ENCODE measurements at regions not wholly inside any gene's neighbourhood (a gene's known extent, or its start where the extent isn't known, plus 50 kb on each side); places are given as distances from the start of the nearest gene placed in this dataset.

- TF ChIP-seq EZH2phosphoT487 (IDR thresholded peaks at IDR 0.05; ENCODE audit: borderline replicate concordance, low read depth) (no peak), ELF1 (IDR thresholded peaks at IDR 0.05) (no peak), JUND (IDR thresholded peaks at IDR 0.05) (peak; percentile 66), USF2 (IDR thresholded peaks at IDR 0.05; ENCODE audit: borderline replicate concordance, low read depth, low read length) (no peak), FOXM1 (IDR thresholded peaks at IDR 0.05; ENCODE audit: low read depth) (no peak), RXRA (IDR thresholded peaks at IDR 0.05; ENCODE audit: borderline replicate concordance, low read depth) (peak; percentile 74; the same call in 1 of the 2 replicates), RCOR1 (IDR thresholded peaks at IDR 0.05; ENCODE audit: low read length) (no peak), TCF12 (IDR thresholded peaks at IDR 0.05) (peak; percentile 64), TEAD4 (IDR thresholded peaks at IDR 0.05; ENCODE audit: borderline replicate concordance, insufficient read depth) (no peak), YY1 (IDR thresholded peaks at IDR 0.05; ENCODE audit: low read depth) (no peak)
Observed at GRCh38 chr9:105054491-105054890, 126.5 kb upstream of the ABCA1 start (continued).

GRCh38 chr9:105055917-105056316 lies 128.0 kb upstream of the ABCA1 start:
- Histone ChIP-seq H3K79me2 (ENCODE audit: insufficient read depth) (no peaks in the 10 kb centered on the region), H3K4me1 (ENCODE audit: control insufficient read depth in 1 of 2, insufficient read depth in 2 of 2, low read depth in 1 of 2, low read length in 1 of 2) (peaks cover 0 to 5% of the 10 kb centered on the region in 2 experiments; a peak in 1 of 4 replicates), H3K9me3 (no peaks in the 10 kb centered on the region), H3K4me3 (ENCODE audit: low read depth in 2 of 2, low read length in 1 of 2) (no peak overlapping the region), H3K27me3 (ENCODE audit: insufficient read depth) (no peaks in the 10 kb centered on the region), H3K4me2 (no peak overlapping the region), H3F3A (replicated peaks; ENCODE audit: insufficient read depth) (peaks cover 8% of the 10 kb centered on the region), H3K36me3 (replicated peaks in 1 of 2; ENCODE audit: control insufficient read depth in 1 of 2, insufficient read depth in 2 of 2, low read length in 1 of 2) (no peaks in the 10 kb centered on the region), H3K27ac (ENCODE audit: low read depth in 2 of 2, low read length in 1 of 2) (peak overlapping the region in 1 of 2 experiments; percentile 2; a peak in 1 of 4 replicates), H3K9ac (no peak overlapping the region), H2AFZ (ENCODE audit: low read depth) (no peak overlapping the region), H4K20me1 (ENCODE audit: insufficient read depth) (no peaks in the 10 kb centered on the region), H3K9me2 (no peaks in the 10 kb centered on the region)
- CTCF ChIA-PET: interaction anchor here (1.2 kb wide), 1 partner anchor 10 kb away, joined by 3 read pairs; no protein-coding TSS in a partner anchor
- TF ChIP-seq POLR2AphosphoS5 (IDR thresholded peaks at IDR 0.05; ENCODE audit: low read depth, low read length): no peak
- 90% methylated on average over 3 of the region's 3 CpGs for WGBS (ENCODE audit: low lambda C conversion rate)
- DNase-seq: no peak
- POLR2A ChIA-PET: no interaction called here

GRCh38 chr9:105057551-105057950 lies 129.6 kb upstream of the ABCA1 start:
- Histone ChIP-seq H3K79me2 (ENCODE audit: insufficient read depth) (no peaks in the 10 kb centered on the region), H4K20me1 (ENCODE audit: insufficient read depth) (no peaks in the 10 kb centered on the region), H3K36me3 (replicated peaks in 1 of 2; ENCODE audit: control insufficient read depth in 1 of 2, insufficient read depth in 2 of 2, low read length in 1 of 2) (no peaks in the 10 kb centered on the region), H3K4me3 (ENCODE audit: low read depth in 2 of 2, low read length in 1 of 2) (no peak overlapping the region), H3K9ac (no peak overlapping the region), H3K27me3 (ENCODE audit: insufficient read depth) (no peaks in the 10 kb centered on the region), H3K9me2 (no peaks in the 10 kb centered on the region), H3F3A (replicated peaks; ENCODE audit: insufficient read depth) (peaks cover 8% of the 10 kb centered on the region), H3K9me3 (no peaks in the 10 kb centered on the region), H3K4me2 (no peak overlapping the region), H3K4me1 (ENCODE audit: control insufficient read depth in 1 of 2, insufficient read depth in 2 of 2, low read depth in 1 of 2, low read length in 1 of 2) (peaks cover 0 to 5% of the 10 kb centered on the region in 2 experiments; a peak in 1 of 4 replicates), H3K27ac (ENCODE audit: low read depth in 2 of 2, low read length in 1 of 2) (no peak overlapping the region), H2AFZ (ENCODE audit: low read depth) (no peak overlapping the region)
- ChIA-PET POLR2A (no interaction called here), CTCF (no interaction called here)
- DNase-seq: no peak
- WGBS (ENCODE audit: low lambda C conversion rate): 87% methylated on average over 4 of the region's 4 CpGs
- TF ChIP-seq IRF3 (IDR thresholded peaks at IDR 0.05; ENCODE audit: low read depth, low read length) (no peak), SMC3 (IDR thresholded peaks at IDR 0.05; ENCODE audit: low read depth, low read length) (no peak), JUND (IDR thresholded peaks at IDR 0.05) (no peak), MXI1 (IDR thresholded peaks at IDR 0.05; ENCODE audit: low read depth, low read length) (no peak), USF1 (IDR thresholded peaks at IDR 0.05; ENCODE audit: borderline replicate concordance, low read depth) (no peak), EZH2phosphoT487 (IDR thresholded peaks at IDR 0.05; ENCODE audit: borderline replicate concordance, low read depth) (no peak), CTCF (IDR thresholded peaks at IDR 0.05) (no peak), ZBTB33 (IDR thresholded peaks at IDR 0.05; ENCODE audit: borderline replicate concordance, low read depth) (no peak), RCOR1 (IDR thresholded peaks at IDR 0.05; ENCODE audit: low read length) (no peak), POLR2AphosphoS5 (IDR thresholded peaks at IDR 0.05; ENCODE audit: low read depth, low read length) (no peak), RFX5 (IDR thresholded peaks at IDR 0.05; ENCODE audit: low read length) (no peak), NFIC (IDR thresholded peaks at IDR 0.05; ENCODE audit: borderline replicate concordance) (no peak), FOXJ3 (CRISPR knock-in tag; IDR thresholded peaks at IDR 0.05) (no peak), ELF1 (IDR thresholded peaks at IDR 0.05) (no peak)
